Activated effector memory CD4-positive, alpha-beta T cell treated with Interleukin-2 at 50 U/mL for 16 hours (primary cell): ENCODE measurements at regions not wholly inside any gene's neighbourhood (a gene's known extent, or its start where the extent isn't known, plus 50 kb on each side); places are given as distances from the start of the nearest gene placed in this dataset.
"Not testable (repeated sequence)": the region's sequence is repeated elsewhere in the genome, so short reads cannot be mapped to it uniquely, and the experiment has no call there.

Experiments
- DNase-seq: peaks from one replicate; pipeline ENCODE4 v3.0.0-alpha.2; 2020

- not testable (repeated sequence) for DNase-seq
Measured at GRCh38 chr7:65631236-65631635, 241.6 kb upstream of the VKORC1L1 start.

DNA sequence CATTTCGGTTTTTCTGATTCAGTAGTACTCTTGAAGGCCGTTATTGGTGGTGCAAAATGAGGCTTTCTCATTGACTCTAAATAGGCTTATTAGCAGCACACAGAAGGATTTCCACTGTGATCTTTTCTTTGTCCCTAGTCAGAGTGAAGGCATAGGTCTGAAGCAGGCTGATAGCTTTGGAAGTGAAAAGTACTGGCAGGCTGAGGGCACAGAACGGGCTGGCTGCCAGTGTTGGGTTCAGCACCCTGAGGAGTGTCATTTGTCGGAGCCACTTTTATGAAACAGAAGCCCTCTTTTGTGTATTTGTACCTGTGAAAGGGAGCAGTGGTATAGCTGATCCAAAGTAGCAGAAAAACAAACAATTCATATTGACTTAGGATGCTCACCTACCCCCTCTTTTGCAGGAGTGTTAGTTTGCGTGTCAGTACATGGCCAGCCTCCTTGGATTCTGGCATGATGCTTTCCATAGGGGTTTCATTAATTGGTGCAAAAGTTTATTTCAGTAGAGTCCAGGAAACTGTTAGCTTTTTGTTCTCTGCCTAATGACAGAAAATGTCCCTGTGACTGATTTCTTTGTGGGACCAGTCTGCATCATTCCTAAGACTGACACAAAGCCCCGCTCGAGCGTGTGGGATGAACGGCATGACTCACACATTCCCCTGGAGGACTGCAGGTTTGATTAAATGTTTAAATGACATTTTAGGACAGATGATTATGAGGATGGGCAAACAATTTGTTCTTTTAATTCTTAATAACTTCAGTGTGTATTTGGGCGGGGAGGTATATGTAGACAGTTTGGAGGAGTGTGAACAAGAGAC is 239.1 kb upstream of the VKORC1L1 start:
- not testable (repeated sequence) for DNase-seq

- DNase-seq = not testable (repeated sequence)
Measured at GRCh38 chr7:65638918-65639317, 234.0 kb upstream of the VKORC1L1 start.

- DNase-seq = not testable (repeated sequence)
Measured at GRCh38 chr7:65639717-65640116, 233.2 kb upstream of the VKORC1L1 start.

DNA sequence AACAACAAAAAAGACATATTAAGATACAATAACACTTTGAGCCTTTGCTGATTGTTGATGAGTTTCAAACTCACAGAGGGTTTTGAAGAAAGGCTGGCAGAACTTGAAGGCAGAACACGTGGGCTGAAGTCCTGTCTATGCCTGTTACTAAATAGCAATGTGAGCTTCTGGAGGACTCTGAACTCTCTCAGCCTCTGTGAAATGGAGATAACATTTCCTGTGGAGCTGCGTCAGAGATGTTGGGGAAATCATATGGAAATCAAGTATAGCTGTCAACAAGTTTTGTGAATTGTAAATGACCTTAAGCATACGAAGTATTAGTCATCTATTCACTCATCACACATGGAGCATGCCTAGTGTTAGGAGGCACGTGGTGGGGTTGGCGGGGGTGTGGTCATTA is 229.4 kb upstream of the VKORC1L1 start:
- DNase-seq = not testable (repeated sequence)

- DNase-seq = not testable (repeated sequence)
Measured at GRCh38 chr7:65647153-65647964, 225.5 kb upstream of the VKORC1L1 start.

DNA sequence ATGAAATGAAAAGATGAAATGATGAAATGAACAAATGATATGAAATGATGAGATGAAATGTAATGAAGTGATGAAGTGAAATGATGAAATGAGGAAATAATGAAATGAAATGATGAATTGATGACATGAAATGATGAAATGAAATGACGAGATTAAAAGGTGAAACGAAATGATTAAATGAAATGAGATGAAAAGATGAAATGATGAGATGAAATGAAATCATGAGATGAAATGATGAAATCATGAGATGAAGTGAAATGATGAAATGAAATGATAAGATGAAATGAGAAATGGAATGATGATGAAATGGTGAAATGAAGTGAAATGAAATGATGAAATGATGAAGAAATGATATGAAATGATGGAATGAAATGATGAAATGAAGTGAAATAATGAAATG is 221.7 kb upstream of the VKORC1L1 start:
- DNase-seq = not testable (repeated sequence)

GRCh38 chr7:65651826-65652592 is 220.9 kb upstream of the VKORC1L1 start:
- DNase-seq = not testable (repeated sequence)

- DNase-seq = not testable (repeated sequence)
Measured at GRCh38 chr7:65652669-65653068, 220.2 kb upstream of the VKORC1L1 start.

DNA sequence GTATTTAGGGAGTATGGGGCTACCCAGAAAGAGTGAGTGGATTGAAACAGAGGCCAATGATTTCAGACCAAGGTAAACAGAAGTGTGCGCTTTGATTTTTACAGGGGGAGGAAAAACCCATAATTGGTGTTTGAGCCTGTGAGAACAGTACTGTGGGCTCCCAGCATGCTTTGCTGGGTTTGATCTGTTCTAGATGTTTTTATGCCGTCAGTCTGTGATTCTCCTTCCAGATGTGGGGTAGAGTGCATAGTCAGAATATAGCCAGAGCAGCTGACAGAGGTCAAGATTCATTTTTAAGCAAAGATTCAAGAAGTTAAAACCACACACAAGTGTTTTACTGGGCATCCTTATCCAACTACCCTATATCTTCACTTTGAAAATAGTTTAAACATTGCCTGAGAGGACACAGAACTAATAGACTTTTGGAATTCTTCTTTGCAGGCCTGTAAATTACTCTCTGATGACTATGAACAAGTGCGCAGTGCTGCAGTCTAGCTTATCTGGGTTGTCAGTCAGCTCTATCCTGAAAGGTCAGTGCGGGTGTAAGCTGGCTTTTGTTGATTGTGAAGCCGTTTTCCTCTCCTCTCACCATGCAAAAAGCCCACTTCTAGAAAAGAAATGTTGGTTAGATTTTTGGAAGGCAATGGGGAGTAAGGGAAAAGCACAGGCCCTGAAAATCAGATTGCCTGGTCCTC is 216.2 kb upstream of the VKORC1L1 start:
- DNase-seq = not testable (repeated sequence)

DNA sequence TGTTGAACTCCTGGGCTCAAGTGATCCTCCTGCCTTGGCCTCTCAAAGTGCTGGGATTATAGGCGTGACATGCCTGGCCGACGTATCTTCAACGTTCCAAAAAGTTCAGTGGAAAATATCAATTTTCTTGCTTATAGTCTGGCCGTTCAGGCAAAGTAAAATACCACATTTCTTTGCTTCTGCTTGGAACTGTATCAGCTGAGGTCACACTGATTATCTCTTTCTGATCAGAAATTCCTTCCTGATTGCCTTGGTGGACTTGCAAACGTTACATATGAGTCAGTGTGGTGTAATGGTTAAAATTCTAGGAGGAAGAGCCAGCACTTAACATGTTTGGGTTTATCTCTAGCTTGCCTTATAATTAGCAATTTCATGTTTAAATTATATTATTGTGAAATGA is 189.5 kb upstream of the VKORC1L1 start:
- DNase-seq = not testable (repeated sequence)

- not testable (repeated sequence) for DNase-seq
Measured at GRCh38 chr7:65699026-65699714, 173.7 kb upstream of the VKORC1L1 start.

GRCh38 chr7:65699715-65700356 is 173.0 kb upstream of the VKORC1L1 start:
- not testable (repeated sequence) for DNase-seq

- not testable (repeated sequence) for DNase-seq
Measured at GRCh38 chr7:65719123-65719798, 153.6 kb upstream of the VKORC1L1 start.

- DNase-seq = peak; percentile 49
Measured at GRCh38 chr7:65722361-65722792, 150.5 kb upstream of the VKORC1L1 start.

DNA sequence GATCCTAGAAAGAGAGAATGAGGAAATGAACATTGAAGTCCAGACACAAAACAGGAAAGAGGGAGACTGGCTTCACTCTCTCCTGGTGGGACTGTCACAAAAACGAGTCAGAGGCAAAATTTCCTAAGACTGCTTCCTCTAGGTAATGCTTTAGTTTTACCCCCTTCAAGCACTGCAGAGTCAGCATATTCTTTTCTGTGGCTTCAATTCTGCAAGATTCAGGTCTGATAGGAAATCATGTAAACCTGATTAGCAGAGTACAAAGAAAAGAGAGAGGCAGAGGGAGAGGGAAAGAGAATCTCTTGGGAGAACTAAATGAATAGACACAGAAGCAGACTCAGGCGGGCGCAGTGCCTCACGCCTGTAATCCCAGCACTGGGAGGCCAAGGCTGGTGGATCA is 145.7 kb upstream of the VKORC1L1 start:
- not testable (repeated sequence) for DNase-seq

GRCh38 chr7:65731129-65731528 is 141.7 kb upstream of the VKORC1L1 start:
- no peak for DNase-seq

GRCh38 chr7:65731562-65732035 is 141.3 kb upstream of the VKORC1L1 start:
- DNase-seq = no peak

DNA sequence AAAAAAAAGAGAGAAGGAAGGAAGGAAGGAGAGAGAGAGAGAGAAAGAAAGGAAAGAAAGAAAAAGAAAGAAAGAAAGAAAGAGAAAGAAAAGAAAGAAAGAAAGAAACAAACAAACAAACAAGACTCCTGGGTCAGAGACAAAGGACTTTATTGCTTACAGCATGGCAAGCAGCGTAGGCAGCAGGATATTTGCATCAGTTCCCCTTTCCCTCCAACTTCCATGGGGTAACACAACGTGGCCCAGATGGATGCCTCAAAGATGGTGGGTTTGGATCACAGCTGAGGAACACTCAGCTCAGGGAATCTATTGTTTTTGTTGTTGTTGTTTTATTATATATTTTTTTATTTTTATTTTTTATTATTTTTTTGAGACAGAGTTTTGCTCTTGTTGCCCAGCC is 128.5 kb upstream of the VKORC1L1 start:
- DNase-seq = no peak

DNA sequence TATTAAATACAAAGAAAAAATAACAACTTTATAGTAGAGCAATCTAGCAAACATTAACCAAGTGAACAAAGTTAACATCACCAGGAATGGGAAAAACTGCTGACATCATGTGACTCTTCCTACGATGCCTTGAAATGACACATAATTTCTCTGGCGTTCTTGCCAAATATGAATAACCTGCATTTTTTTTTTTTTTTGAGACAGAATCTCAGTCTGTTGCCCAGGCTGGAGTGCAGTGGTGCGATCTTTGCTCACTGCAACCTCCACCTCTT is 126.5 kb upstream of the VKORC1L1 start:
- DNase-seq = no peak

GRCh38 chr7:65749039-65749438 is 123.8 kb upstream of the VKORC1L1 start:
- DNase-seq = no peak
